ENCODE measurements at regions not wholly inside any gene's neighbourhood (a gene's known extent, or its start where the extent isn't known, plus 50 kb on each side); places are given as distances from the start of the nearest gene placed in this dataset.
"Not testable (repeated sequence)": the region's sequence is repeated elsewhere in the genome, so short reads cannot be mapped to it uniquely, and the experiment has no call there.

DNA sequence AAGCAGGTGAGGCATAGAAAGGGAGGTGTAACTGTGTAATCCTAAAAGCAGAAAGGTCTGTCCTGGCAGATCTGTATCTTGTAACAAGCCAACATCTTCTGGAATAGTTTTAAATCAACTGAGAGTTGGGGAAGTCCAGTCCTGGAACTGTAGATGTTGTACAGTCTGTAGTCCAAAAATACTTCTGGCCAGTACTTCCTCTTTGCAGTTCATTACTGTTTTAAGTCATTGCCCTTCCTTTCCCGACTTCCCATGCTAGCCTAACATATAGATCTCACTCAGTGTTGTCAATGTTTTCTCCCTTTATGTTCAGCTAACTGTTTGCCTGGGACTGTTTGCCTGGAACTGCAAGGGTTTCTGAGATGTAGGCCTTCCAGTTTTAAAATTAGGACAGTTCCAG is 168.5 kb upstream of the ISL1 start:
- no peak overlapping the region for H3K4me3 ChIP-seq (ENCODE audit: low read depth, low read length)
- DNase-seq (ENCODE audit: low read depth) = no peak
- TF ChIP-seq, protein P1, sequence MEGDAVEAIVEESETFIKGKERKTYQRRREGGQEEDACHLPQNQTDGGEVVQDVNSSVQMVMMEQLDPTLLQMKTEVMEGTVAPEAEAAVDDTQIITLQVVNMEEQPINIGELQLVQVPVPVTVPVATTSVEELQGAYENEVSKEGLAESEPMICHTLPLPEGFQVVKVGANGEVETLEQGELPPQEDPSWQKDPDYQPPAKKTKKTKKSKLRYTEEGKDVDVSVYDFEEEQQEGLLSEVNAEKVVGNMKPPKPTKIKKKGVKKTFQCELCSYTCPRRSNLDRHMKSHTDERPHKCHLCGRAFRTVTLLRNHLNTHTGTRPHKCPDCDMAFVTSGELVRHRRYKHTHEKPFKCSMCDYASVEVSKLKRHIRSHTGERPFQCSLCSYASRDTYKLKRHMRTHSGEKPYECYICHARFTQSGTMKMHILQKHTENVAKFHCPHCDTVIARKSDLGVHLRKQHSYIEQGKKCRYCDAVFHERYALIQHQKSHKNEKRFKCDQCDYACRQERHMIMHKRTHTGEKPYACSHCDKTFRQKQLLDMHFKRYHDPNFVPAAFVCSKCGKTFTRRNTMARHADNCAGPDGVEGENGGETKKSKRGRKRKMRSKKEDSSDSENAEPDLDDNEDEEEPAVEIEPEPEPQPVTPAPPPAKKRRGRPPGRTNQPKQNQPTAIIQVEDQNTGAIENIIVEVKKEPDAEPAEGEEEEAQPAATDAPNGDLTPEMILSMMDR (conservative IDR thresholded peaks at IDR 0.05; ENCODE audit: low read depth, low read length) = no peak

DNA sequence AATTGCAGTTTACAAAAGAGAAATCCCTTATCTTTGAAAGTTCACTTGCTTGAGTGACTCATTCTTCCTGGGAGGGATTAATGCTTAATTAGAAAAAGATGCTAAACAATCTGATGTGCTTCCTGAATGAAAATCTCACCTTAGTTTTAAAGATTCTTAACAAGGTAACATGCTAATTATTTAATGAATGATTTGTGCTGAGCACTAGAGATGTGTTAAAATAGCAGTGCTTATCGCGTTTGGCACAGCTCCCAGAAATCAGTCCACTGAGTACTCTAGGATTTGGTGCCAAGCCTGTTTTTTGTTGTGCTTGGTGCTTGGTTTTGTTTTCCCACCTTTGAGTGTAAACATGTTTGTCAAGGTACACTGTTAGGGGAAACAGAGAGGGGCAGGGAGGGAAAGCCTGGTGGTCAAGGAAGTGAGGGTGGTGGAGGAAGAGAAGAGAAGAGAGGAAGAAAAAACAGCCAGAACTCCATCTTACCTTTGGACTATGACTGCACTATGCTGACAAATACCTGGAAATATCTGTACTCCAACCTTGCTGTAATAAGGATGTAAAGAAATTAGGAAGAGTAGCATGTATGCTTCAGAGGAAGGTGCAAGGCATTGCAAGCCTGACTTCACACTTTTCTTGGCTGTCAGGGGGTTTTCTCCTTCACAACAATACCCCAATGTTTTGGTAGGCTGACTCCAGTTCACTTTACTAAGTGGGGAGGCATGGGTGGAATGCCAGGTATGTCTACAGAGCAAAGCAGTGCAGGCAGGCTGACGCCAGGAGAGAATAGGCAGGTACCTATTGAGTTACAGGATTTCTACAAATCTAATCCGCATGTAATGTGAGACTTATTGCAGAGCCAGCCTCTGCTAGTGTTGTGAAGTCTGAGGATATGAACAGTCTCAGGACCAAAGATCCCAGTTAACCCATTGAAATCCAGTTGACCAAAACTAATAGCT is 157.2 kb upstream of the ISL1 start:
- TF ChIP-seq, protein P1 (conservative IDR thresholded peaks at IDR 0.05; ENCODE audit: low read depth, low read length) = no peak
- DNase-seq (ENCODE audit: low read depth) = no peak
- no peak overlapping the region for H3K4me3 ChIP-seq (ENCODE audit: low read depth, low read length)

DNA sequence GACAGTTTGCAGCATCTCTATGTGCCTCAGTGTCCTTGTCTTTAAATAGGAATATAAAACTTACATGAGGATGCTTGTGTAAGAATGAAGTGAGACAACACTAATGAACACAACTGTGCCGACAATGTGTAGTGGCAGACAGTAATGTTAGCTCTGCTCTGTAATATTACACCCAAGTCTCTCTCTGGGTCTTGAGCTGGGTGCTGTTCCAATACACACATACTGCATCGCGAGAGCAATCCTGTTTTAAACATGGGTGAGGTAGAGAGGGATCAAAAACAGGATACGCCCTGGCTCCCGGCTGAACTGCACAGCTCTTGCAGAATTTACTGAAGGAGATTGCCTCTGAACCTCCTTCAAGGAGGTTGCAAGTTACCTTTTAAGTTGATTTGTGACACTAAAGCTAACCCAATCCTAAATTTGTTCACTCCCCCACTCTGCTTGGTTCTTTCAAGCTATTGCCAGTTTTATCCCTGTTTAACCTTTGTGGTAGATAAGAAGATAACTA is 155.2 kb upstream of the ISL1 start:
- TF ChIP-seq, protein P1 (conservative IDR thresholded peaks at IDR 0.05; ENCODE audit: low read depth, low read length) = no peak
- no peak overlapping the region for H3K4me3 ChIP-seq (ENCODE audit: low read depth, low read length)

DNA sequence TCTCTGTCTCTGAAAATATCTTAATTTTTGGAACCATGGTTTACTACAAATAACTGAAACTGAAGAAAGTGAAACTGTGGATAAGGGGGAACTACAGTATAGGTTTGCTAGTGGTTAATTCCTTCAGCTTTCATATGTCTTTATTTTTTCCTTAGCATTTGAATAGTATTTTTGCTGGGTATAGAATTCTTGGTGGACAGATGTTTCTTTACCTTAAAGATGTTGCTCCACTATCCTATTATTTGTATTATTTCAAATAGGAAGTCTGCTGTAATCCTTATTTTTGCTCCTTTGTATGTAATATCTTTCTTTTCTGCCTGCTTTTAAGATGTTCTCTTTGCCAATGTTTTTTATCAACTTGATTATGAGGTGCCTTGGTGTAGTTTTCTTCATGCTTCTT is 152.9 kb upstream of the ISL1 start:
- no peak overlapping the region for H3K4me3 ChIP-seq (ENCODE audit: low read depth, low read length)
- DNase-seq (ENCODE audit: low read depth) = no peak
- TF ChIP-seq, protein P1 (conservative IDR thresholded peaks at IDR 0.05; ENCODE audit: low read depth, low read length) = no peak

More for the DNA sequence above, 155.2 kb upstream of the ISL1 start:
- DNase-seq (ENCODE audit: low read depth) = no peak

DNA sequence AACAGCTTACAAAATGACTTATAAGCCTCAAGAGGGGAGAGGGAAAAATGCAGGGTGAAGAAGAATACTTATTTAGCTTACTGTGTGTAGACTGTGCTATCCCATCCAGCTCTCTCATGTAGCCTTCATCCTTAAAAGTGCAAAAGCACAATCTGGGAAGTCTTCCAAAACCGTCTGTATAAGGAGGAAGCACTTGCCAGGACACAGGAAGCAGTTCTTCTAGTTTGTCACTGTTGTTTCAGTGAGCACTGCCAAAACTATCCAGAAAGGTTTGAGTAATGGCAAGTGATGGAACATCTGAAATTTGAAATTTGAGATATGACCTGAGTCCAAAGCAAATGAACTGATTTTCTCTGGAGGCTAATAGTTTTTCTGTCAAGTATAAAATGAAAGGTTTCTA is 140.8 kb upstream of the ISL1 start:
- no peak overlapping the region for H3K4me3 ChIP-seq (ENCODE audit: low read depth, low read length)
- TF ChIP-seq, protein P1 (conservative IDR thresholded peaks at IDR 0.05; ENCODE audit: low read depth, low read length) = no peak
- DNase-seq (ENCODE audit: low read depth) = no peak

DNA sequence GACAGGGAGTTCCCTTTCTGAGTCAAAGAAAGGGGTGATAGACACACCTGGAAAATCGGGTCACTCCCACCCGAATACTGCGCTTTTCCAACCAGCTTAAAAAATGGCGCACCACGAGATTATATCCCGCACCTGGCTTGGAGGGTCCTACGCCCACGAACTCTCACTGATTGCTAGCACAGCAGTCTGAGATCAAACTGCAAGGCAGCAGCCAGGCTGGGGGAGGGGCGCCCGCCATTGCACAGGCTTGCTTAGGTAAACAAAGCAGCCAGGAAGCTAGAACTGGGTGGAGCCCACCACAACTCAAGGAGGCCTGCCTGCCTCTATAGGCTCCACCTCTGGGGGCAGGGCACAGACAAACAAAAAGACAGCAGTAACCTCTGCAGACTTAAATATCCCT is 132.3 kb upstream of the ISL1 start:
- not testable (repeated sequence) for DNase-seq (ENCODE audit: low read depth); H3K4me3 ChIP-seq (ENCODE audit: low read depth, low read length)

DNA sequence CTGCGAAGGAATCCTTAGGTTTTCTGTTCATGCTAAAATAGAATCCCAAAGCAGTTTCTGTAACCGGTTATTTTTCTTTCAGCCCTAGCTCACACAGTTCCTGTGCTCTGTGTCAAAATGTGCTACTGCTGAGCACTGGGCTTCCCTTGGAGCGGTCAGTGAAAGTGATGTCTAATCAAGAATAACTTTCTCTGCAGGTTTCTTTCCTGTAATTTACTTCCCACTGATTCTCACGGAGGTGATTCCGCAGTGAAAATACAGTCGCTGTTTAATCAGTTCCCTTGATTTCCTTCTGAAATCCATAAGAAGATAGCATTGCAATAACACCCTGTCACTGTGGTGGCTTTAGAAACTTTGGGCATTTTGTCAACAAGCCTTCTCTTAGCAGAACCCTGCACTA is 112.0 kb upstream of the ISL1 start:
- DNase-seq (ENCODE audit: low read depth) = no peak

More for the DNA sequence above, 112.0 kb upstream of the ISL1 start:
- TF ChIP-seq, protein P1 (conservative IDR thresholded peaks at IDR 0.05; ENCODE audit: low read depth, low read length) = no peak
- no peak overlapping the region for H3K4me3 ChIP-seq (ENCODE audit: low read depth, low read length)
